Tongue (tissue), 1 donor: ENCODE measurements at regions not wholly inside any gene's neighbourhood (a gene's known extent, or its start where the extent isn't known, plus 50 kb on each side); places are given as distances from the start of the nearest gene placed in this dataset.
"Not testable (repeated sequence)": the region's sequence is repeated elsewhere in the genome, so short reads cannot be mapped to it uniquely, and the experiment has no call there.

Source experiments
- DNase-seq: peaks from one replicate; pipeline ENCODE4 v3.0.0-alpha.2; 2015

DNA sequence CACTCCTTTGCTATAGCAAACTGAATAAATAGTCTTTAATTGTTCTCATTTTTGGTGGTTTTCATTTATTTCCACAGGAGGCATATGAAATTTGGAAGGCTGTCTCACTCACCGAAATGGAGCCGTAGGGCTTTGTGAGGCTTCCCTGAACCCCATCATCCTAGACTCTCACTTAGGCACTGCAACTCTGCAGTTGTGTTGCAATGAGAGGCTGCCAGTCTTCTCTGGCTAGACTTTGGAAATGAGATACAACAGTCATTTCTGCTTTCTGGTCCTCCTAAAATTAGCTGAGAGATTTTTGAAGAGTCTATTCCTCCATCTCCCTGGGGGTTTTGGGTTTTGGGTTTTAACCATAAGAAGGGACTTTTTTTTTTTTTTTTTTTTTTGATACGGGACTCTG is 146.5 kb downstream of the SH3BGRL start:
- no peak for DNase-seq

DNA sequence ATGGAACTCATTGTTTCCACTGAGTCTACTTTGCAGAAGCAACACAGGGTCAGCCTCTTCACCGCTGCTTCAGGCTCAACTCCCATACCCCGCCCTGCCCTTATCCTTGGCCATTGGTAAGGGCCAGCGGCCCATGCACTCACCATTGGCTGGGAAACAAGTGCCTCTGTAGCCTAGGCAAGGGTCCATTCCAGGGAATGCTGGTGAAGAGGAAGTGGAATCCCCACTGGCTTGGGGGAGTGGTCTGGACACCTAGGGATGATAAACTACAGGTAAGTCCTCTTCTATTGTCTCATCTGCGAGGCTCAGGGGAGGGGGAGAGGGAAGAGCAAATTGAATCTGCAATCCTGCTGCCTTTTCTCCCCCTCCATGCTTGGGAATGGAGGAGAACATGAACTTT is 153.1 kb downstream of the SH3BGRL start:
- no peak for DNase-seq

DNA sequence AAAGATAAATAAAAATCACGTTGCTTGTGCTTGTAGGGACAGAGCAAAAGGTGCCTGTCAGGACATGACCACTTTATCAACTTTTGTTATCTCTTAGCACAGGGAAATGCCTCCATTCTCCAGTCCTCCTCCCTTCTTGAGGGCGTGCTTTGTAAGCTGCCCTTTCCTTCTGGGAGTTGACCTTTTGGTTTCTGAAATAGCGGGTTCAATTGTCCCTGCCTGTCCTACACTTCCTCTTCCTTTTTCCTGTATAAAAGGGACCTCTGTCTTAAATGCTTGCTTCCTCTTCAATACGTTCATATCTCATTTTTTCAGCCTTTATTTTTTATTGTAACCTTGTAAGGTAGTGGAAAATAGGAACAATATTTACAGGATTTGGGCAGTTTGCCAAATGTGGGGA is 153.5 kb downstream of the SH3BGRL start:
- DNase-seq, result no peak

DNA sequence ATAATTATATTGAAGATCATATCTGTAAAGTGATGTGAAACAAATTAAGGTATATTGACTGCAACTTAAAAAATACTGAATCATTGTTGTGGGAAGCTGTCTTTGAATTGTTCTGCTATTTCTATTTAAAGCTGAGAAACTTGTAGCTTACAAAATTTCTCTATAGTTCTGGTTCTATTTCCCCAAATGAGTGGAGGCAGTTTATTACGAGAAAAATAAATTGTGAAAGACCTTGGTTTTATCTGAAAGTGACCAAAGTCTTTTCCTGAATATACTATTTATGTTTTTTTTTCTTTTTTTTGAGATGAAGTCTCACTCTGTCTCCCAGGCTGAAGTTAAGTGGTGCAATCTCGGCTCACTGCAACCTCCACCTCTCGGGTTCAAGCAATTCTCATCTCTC is 165.4 kb downstream of the SH3BGRL start:
- no peak for DNase-seq

DNA sequence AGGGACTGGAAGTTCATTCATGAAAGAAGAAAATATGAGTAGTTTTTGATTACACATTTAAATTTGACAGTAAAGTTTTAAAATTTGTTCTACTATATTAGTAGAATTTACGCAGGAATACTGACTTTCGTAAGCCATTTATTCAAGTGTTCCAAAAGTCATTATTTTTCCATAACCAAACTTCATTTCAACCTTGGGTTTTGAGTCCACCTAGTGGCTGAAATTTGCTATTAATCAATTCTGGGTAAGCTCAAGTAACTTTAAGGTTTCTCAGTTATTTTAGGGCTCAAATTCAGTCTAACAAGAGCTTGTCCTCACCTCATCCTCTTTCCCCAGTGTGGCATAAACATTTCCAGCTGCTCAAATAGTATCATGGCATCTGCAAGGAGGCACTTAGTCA is 175.4 kb downstream of the SH3BGRL start:
- peak; percentile 50 for DNase-seq

DNA sequence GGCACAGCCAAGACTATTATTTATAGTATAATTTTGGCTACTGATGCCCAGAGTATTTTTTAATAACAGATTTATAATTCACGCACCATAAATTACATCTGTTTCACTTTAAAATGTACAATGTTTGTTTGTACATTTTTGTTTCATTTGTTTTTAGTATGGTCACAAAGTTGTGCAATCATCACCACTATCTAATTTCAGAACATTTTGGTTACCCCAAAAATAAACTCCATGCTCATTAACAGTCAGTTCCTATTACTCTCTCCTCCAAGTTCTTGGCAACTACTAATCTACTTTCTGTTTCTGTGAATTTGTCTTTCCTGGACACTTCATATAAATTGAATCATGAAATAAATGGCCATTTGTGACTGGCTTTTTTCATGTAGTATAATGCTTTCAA is 176.7 kb downstream of the SH3BGRL start:
- DNase-seq, result no peak

DNA sequence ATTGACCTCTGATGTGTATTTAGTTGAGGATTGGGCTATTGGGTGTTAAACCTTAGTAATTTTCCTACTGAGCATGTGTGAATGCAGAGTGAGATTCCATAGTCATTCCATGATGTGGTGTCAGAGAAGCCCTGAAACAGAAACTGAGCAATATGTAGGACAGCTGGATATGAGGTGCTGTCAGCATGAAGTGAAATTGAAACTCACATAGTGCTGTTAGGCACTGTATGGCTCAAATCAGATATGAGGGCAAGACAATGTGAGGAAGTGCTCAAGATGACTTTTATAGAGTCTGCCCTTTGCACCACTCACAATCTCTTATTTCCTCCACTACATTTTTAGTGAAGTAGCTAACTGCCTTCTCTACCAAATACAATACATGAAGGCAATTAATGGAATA is 188.3 kb downstream of the SH3BGRL start:
- DNase-seq, result no peak

DNA sequence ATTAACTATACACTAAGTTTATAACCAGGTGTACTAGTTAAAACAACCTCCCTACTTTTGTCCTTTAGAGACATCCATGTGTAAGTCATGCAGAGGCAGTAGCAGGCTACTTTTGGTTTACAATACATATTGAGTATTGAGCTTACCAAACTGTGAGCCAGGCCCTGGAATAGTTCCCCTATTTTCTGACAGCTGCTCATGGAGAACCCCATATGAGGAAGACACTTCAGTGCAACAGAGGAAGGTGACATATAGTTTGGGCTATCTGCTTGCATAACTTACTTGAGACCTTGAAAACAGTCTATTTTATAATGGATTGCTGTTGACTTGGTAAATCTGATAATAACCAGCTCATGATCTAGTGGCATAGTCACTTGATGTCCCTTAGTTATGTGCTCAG is 190.5 kb downstream of the SH3BGRL start:
- no peak for DNase-seq

DNA sequence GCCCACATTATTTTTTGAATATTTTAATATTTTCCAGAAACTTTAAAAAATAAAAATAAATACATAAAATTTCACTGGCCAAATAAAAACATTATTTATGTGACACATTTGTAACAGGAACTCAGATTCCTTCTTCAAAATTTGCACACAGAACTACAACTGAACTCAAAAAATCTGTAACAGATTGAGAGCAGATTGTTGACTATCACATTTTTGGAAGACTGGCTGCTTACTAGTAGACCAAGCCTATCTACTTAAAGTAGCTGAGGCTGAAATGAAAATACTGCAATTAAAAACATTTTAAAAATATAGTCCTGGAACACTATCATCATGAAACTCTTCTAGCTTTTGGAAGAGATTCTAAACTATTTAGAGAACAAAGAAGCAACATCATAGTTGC is 203.9 kb downstream of the SH3BGRL start:
- no peak for DNase-seq

DNA sequence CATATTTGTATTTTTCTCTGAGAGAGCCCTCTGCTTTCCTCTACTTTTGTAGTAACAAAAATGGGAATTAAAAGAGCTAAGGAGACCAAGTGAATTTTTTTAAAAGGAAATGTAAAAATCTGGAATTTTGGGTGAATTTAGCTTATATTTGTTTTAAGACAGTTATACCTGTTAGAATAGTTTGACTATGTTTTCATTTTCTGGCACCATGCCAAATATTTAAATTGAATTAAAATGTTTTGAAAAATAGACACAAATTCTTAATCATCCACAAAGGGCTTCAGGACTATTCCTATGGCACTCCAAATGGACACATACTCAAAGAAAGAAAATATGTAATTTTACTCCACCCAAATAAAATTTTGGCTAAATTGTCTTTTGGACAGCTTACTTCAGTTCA is 209.6 kb downstream of the SH3BGRL start:
- DNase-seq, result no peak

DNA sequence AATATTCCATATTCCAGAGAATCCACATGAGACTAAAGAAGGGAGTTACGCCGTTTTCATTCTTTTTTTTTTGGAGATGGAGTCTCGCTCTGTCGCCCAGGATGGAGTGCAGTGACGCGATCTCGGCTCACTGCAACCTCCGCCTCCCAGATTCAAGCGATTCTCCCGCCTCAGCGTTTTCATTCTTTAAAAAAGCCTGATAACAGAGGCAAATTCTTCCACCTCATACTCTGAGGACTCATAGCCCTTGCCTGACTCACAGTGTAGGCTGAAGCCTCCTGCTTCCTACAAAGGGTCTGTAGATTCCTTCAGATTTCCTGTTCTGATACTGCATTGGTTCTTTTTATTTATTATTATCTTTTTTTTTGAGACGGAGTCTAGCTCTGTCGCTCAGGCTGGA is 210.5 kb downstream of the SH3BGRL start:
- DNase-seq, result no peak

DNA sequence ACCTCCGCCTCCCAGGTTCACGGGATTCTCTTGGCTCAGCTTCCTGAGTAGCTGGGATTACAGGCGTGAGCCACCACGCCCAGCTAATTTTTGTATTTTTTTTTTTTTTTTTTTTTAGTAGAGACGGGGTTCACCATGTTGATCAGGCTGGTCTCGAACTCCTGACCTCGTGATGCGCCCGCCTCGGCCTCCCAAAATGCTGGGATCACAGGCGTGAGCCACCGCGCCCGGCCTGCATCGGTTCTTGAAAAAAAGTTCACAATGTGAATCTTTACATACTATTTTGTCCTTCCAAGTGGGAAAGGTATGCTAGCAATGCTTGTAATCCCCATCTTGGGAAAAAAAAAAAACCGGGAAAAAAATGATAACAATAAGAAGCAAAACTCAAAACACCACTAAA is 211.0 kb downstream of the SH3BGRL start:
- not testable (repeated sequence) for DNase-seq

DNA sequence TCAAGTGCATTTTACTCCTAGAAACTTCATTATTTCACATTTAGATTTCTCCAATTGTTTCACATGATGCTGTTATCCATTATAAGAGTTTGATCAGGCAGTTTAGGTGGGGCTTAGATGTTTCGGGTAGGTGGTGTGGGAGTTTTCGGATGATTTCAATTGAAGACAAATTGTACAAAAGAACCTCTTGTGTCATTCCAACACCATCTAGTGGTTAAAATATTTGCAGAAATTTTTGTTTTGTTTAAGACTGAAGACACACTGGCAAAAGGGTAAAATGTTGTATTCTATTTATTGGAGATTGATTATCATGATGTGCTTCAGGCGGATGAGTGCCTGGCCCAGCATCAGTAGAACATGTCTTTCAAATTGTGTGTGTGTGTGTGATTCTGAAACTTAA is 212.7 kb downstream of the SH3BGRL start:
- no peak for DNase-seq
